KBM-7 (cell line): ENCODE measurements at regions not wholly inside any gene's neighbourhood (a gene's known extent, or its start where the extent isn't known, plus 50 kb on each side); places are given as distances from the start of the nearest gene placed in this dataset.
A peak's percentile ranks its signal among the peaks of the same experiment; 100 is the strongest.
"Not testable (repeated sequence)": the region's sequence is repeated elsewhere in the genome, so short reads cannot be mapped to it uniquely, and the experiment has no call there.

Experiments used
- DNase-seq: peaks from one replicate; pipeline ENCODE4 v3.0.0-alpha.2; 2015
- in situ Hi-C: fragments of 300-500 bp; cut with MboI; formaldehyde crosslinking; loops from 2 replicates; pipeline ENCODE4 v1.14.3; 2020; ENCODE audit warnings: low sequenced_read_pairs, low pct_unique_long_range_greater_than_20kb, mixed read lengths

GRCh38 chr7:77484785-77485184 lies 52.3 kb upstream of the PTPN12 start:
- in situ Hi-C loops: no loop called here
- no peak for DNase-seq

GRCh38 chr7:77482015-77482414 lies 55.1 kb upstream of the PTPN12 start:
- no peak for DNase-seq
- in situ Hi-C loops: no loop called here

- no peak for DNase-seq
- in situ Hi-C loops: no loop called here
Observed at GRCh38 chr7:77481615-77482014, 55.5 kb upstream of the PTPN12 start.

- DNase-seq, in situ Hi-C loops: not testable (repeated sequence)
Observed at GRCh38 chr7:77480102-77480627, 56.9 kb upstream of the PTPN12 start.

- no peak for DNase-seq
- in situ Hi-C loops: no loop called here
Observed at GRCh38 chr7:77479536-77480088, 57.5 kb upstream of the PTPN12 start.

GRCh38 chr7:77476871-77477270 lies 60.2 kb upstream of the PTPN12 start:
- in situ Hi-C loops: no loop called here
- DNase-seq: no peak

GRCh38 chr7:77475181-77475580 lies 59.0 kb upstream of the GSAP start:
- DNase-seq: peak; percentile 20
- in situ Hi-C loops: no loop called here

- no peak for DNase-seq
- in situ Hi-C loops: no loop called here
Observed at GRCh38 chr7:77474756-77475155, 58.6 kb upstream of the GSAP start.

- in situ Hi-C loops: no loop called here
Observed at GRCh38 chr7:77473229-77474005, 57.3 kb upstream of the GSAP start.

GRCh38 chr7:77469927-77470326 lies 53.8 kb upstream of the GSAP start:
- in situ Hi-C loops: no loop called here
- DNase-seq: no peak

More at GRCh38 chr7:77473229-77474005, 57.3 kb upstream of the GSAP start:
- DNase-seq: peak; percentile 31

GRCh38 chr7:77467408-77467807 lies 51.3 kb upstream of the GSAP start:
- peak; percentile 18 for DNase-seq
- in situ Hi-C loops: no loop called here

GRCh38 chr7:77466450-77466849 lies 50.3 kb upstream of the GSAP start:
- in situ Hi-C loops: no loop called here
- peak; percentile 33 for DNase-seq
